Astrocyte of the spinal cord (primary cell): ENCODE measurements at regions not wholly inside any gene's neighbourhood (a gene's known extent, or its start where the extent isn't known, plus 50 kb on each side); places are given as distances from the start of the nearest gene placed in this dataset.
A peak's percentile ranks its signal among the peaks of the same experiment; 100 is the strongest.

Experiments used
- DNase-seq: peaks from one replicate; pipeline ENCODE4 v3.0.0; 2011; ENCODE audit warnings: low read depth, low spot score
- H3K4me3 ChIP-seq: 2 replicates; pipeline ENCODE4 v1.5.1; 2011; ENCODE audit warnings: low read depth, mild to moderate bottlenecking, low read length, moderate library complexity
- in situ Hi-C: cut with HindIII; loops from 2 replicates; pipeline ENCODE4 v1.10.0; 2017; ENCODE audit warnings: low sequenced_read_pairs
- TF ChIP-seq, protein P1 (sequence below): IDR thresholded peaks from 2 replicates; pipeline ENCODE4 v1.5.1; 2012; ENCODE audit warnings: low read depth, mild to moderate bottlenecking, low read length, inconsistent platforms

DNA sequence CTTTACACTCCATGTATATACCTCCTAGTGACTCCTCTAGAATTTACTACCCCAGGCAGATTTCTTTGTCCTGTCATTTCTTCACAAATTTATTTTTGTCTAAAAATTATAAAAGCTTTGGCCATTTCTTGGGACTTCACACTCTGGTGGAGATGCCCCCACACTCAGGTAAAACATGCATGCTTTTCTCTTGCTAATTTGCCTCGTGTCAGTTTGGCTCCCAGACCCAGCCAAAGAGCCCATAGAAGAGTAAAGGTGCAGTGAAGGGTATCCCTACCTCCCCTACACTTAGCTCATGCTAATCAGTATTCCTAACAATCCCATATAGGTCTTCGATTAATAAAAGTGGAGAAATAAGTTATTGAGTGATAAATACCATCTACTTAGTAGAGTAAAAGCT is 256.5 kb upstream of the KRR1 start:
- no peak for DNase-seq
- in situ Hi-C loops: no loop called here
- no peak overlapping the region for H3K4me3 ChIP-seq
- TF ChIP-seq, protein P1, sequence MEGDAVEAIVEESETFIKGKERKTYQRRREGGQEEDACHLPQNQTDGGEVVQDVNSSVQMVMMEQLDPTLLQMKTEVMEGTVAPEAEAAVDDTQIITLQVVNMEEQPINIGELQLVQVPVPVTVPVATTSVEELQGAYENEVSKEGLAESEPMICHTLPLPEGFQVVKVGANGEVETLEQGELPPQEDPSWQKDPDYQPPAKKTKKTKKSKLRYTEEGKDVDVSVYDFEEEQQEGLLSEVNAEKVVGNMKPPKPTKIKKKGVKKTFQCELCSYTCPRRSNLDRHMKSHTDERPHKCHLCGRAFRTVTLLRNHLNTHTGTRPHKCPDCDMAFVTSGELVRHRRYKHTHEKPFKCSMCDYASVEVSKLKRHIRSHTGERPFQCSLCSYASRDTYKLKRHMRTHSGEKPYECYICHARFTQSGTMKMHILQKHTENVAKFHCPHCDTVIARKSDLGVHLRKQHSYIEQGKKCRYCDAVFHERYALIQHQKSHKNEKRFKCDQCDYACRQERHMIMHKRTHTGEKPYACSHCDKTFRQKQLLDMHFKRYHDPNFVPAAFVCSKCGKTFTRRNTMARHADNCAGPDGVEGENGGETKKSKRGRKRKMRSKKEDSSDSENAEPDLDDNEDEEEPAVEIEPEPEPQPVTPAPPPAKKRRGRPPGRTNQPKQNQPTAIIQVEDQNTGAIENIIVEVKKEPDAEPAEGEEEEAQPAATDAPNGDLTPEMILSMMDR: no peak

DNA sequence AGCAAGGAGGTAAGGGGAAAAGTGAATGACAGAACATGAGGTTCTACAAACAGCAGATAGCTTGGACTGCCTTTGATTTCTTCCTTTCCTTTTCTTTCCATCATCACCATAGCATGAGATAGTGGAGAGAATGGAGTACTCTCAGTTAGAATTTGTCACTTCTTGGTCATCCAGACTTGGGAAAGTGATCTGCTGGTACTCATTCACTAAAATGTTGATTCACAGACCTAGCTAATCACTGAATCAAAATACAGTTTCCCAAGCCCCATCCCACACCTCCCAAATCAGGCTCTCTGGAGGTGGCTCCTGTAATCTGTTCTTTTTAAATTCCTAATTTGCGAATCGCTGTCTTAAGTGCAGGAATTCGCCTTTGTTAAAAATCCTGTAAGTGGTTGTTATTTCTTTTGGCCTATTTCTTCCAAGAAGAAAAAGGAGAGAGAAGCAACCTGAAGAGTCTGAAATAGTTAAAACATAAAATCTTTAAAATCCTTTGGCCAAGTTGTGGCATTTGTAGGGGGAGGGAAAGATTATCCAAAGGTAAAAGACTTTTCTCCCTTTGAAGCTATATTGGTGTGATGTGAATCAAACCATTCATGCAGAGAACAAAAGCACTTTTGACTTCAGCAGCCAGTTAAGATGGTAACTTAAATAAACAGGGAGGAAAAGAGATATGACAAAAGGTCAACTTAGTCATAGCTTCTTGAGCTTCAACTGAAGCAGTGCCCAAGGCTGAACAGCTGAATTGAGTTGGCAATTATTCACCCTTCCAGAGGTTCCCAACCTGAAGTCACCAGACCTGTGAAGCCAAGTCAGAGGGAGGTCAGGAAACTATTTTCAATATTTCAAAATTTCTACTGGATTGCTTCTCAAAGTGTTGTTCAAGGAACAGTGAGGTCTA is 255.1 kb upstream of the KRR1 start:
- in situ Hi-C loops: no loop called here
- DNase-seq: peak; percentile 83
- TF ChIP-seq, protein P1: no peak
- H3K4me3 ChIP-seq: no peak overlapping the region

DNA sequence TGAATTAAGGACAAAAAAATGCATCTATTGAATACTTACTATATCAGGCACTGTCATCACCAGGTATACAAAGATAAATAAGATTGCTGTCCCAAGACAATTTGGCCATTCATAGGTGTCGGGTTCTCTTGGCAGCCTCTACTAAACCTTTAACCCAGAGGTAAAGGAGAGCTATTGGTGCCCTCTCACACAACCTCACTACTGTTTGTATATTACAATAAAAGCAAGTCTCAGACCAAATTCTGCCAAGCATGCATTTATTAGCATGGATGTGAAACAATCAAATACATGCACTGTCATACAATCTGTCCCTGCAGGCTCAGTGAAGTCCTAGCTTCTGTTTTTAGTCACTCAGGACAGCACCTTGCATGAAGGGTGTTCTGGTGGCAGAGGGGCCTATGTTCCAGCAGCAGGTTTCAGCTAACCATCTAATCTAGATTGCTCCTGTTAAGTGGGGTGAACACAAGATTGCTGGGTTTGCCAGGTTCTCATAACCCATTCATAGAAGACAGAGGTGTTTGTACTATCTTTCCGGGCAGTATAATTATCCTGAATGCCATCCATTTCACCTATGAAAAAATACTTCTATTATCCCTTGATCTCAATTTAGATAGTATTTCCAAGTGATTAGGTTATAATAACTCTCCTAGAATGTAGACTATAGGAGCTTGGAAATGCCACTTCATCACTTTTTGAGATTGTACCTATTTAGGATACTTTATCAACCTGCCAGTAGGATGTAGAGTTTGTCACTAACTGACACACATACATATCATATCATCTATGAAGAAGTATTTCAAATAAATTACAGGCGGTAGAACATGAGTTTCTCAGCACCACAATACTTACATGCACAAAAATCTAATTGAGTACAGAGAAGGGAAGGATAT is 254.0 kb upstream of the KRR1 start:
- DNase-seq: no peak
- no peak overlapping the region for H3K4me3 ChIP-seq
- TF ChIP-seq, protein P1: no peak
- in situ Hi-C loops: no loop called here

DNA sequence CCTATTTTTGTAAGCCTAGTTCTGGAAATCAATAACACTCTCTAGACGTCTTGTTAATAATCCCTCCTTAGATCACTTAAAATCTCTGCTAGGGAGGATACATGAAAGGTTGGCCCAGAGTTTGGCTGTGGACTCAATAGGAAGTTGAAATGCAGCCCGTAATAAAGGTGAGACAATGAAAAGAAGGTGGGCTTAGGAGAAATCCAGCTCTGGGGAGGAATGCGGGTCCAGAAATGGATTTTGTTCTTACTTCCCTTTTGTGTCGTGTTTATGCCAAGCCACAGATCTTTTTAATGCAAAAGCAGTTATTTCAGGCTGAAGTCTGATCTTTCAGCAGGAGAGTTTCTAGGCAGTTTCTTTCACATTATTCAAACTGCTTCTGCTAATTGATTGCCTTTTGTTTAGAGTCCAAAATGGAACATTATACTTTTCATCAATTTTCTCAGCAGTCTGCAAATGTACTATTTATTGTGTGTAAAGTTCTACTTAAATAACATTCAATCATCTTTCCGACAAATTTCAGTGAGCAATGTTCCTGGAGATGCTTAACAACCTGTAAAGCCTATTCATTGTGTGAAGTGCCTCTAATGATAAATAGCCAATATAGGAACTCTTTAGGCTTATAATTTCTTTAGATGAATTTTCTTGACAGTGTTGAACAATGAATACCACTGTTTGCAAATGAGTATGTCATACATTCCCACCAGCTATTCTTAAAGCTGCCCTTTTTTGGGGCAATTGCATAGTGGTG is 252.9 kb upstream of the KRR1 start:
- TF ChIP-seq, protein P1: no peak
- DNase-seq: no peak

DNA sequence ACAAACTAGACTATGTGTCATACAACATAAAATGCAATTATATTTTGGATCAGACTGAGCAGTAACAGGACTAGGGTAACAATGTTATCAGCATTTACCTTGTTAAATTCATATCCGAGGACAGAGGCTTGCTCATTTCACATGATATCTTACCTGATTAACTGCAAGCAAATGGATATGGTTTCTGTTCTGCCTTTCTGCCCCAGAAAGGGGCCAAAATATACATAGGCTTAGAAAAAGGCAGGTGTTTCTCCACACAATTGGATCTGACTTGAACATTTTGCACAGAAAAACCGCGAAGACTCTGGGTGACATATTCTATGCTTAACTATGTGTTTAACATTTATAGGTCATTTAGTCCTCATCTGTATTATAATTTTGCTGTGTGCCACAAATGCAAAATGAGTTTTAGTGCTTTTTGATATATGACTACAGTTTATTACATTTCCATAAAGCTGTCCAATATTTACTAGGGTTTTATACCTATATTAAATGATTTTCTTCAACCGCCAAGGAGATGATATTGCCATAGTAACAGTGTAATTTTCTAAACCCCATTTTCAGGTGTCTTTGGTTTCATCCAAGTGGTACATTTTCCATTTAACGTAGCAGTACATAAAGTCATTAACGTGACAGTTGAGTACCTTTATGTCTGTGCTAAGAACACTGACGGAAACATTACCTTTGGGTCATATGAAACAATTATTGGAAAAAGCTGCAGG is 249.3 kb upstream of the KRR1 start:
- DNase-seq: no peak
- H3K4me3 ChIP-seq: no peak overlapping the region
- in situ Hi-C loops: no loop called here
- TF ChIP-seq, protein P1: no peak

More for the DNA sequence above, 252.9 kb upstream of the KRR1 start:
- H3K4me3 ChIP-seq: no peak overlapping the region
- in situ Hi-C loops: no loop called here
